CD4-positive, alpha-beta T cell (primary cell): ENCODE measurements at regions not wholly inside any gene's neighbourhood (a gene's known extent, or its start where the extent isn't known, plus 50 kb on each side); places are given as distances from the start of the nearest gene placed in this dataset.
A peak's percentile ranks its signal among the peaks of the same experiment; 100 is the strongest.

ENCODE experiments used
- ATAC-seq: fragments of 200-7000 bp; cut with Tn5 transposase; one replicate; pipeline ENCODE4 v1.10.0; 2022; ENCODE audit warnings: mild to moderate bottlenecking; ENCODE audit not compliant: poor library complexity
- CTCF ChIA-PET: fragments of 350-600 bp; sonication (Branson Sonifier 250); formaldehyde crosslinking; loops from one replicate; lab custom pipeline; 2021; ENCODE audit warnings: antibody characterized with exemption, inconsistent platforms; lab: Charles Lee
- POLR2A ChIA-PET: fragments of 350-600 bp; sonication (Branson Sonifier 250); formaldehyde crosslinking; loops from one replicate; lab custom pipeline; 2021; ENCODE audit warnings: antibody characterized with exemption, inconsistent platforms; lab: Charles Lee
- DNase-seq, 14 experiments: peaks; one replicate each; pipeline ENCODE4 v3.0.0-alpha.2; 2013 to 2020; ENCODE audit warnings: mixed read lengths in 2 of 14
- H3K27ac ChIP-seq, 2 donors: one replicate each; pipeline versions ENCODE4 v1.5.1 to v1.7.0; 2013; ENCODE audit warnings: low read length in 2 of 2, low read depth in 1 of 2, mild to moderate bottlenecking in 1 of 2
- H3K27me3 ChIP-seq, 2 experiments: 1 replicate in 1 of 2; 2 replicates in 1 of 2; pipeline versions ENCODE4 v1.6.1 to v1.7.0; 2013; ENCODE audit warnings: low read length in 2 of 2, control low read depth in 1 of 2, mild to moderate bottlenecking in 1 of 2, moderate library complexity in 1 of 2; ENCODE audit not compliant: insufficient read depth in 2 of 2, control insufficient read depth in 1 of 2
- H3K36me3 ChIP-seq: one replicate; pipeline ENCODE4 v1.6.1; 2013; ENCODE audit warnings: low read length, control low read depth; ENCODE audit not compliant: insufficient read depth
- H3K4me1 ChIP-seq: one replicate; pipeline ENCODE4 v1.6.1; 2013; ENCODE audit warnings: low read length, control low read depth; ENCODE audit not compliant: insufficient read depth
- H3K4me3 ChIP-seq: one replicate; pipeline ENCODE4 v1.5.1; 2013; ENCODE audit warnings: mild to moderate bottlenecking, low read length, moderate library complexity
- H3K9me3 ChIP-seq, 2 experiments: 1 replicate in 1 of 2; 2 replicates in 1 of 2; pipeline versions ENCODE4 v1.6.1 to v1.7.0; 2013; ENCODE audit warnings: low read length in 2 of 2, mild to moderate bottlenecking in 2 of 2, control low read depth in 1 of 2, moderate library complexity in 1 of 2; ENCODE audit not compliant: control insufficient read depth in 1 of 2, insufficient read depth in 1 of 2
- H3K27ac Mint-ChIP-seq: one replicate; pipeline ENCODE4 v1.8.0; 2020; ENCODE audit warnings: mixed read lengths
- H3K27me3 Mint-ChIP-seq: one replicate; pipeline ENCODE4 v1.8.0; 2021; ENCODE audit warnings: mixed read lengths
- H3K36me3 Mint-ChIP-seq: one replicate; pipeline ENCODE4 v1.8.0; 2021; ENCODE audit warnings: low read depth, mixed read lengths
- H3K4me1 Mint-ChIP-seq: one replicate; pipeline ENCODE4 v1.8.0; 2021; ENCODE audit warnings: low read depth, mixed read lengths
- H3K4me3 Mint-ChIP-seq: one replicate; pipeline ENCODE4 v1.8.0; 2020; ENCODE audit warnings: mild to moderate bottlenecking, mixed read lengths
- H3K9me3 Mint-ChIP-seq: one replicate; pipeline ENCODE4 v1.8.0; 2020; ENCODE audit warnings: mixed read lengths
- intact Hi-C, 2 experiments: fragments of 100-400 bp; cut with DNase I in 1 of 2; cut with micrococcal nuclease in 1 of 2; formaldehyde crosslinking; loops; one replicate each; pipeline versions ENCODE4 v1.15.1 to v1.9.0; 2023 to 2025; cut with DNase I, micrococcal nuclease
- TF ChIP-seq, protein P1 (sequence below): fragments of 200-600 bp; IDR thresholded peaks from one replicate; pipeline ENCODE4 v1.8.0; 2022; ENCODE audit warnings: antibody characterized with exemption, mild to moderate bottlenecking

DNA sequence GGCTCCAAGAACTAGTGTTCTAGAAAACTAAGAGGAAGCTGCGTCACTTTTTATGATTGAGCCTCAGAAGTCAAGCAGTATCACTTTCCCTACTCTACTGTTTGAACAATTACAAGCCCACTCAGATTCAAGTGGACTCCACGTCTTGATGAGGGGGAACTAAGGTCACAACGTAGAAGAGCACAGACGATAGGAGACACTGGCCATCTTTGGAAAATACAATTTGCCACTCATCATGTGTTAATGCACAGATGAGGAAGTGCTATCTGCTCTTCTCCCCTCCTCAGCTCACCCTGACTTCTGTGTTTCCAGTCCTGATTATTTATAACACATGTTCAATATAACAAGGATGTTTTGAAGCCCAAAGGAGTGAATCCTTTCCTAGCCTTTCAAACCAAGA is 76.1 kb upstream of the CYP1B1 start:
- no peak overlapping the region for H3K27ac ChIP-seq
- CTCF ChIA-PET, result no interaction called here
- H3K27me3 ChIP-seq, result peaks cover 0 to 4% of the 10 kb centered on the region in 2 experiments
- no peaks in the 10 kb centered on the region for H3K9me3 ChIP-seq
- H3K4me1 ChIP-seq, result no peaks in the 10 kb centered on the region
- H3K4me3 Mint-ChIP-seq, result no peak overlapping the region
- POLR2A ChIA-PET, result no interaction called here
- peaks cover 4% of the 10 kb centered on the region for H3K27me3 Mint-ChIP-seq
- H3K27ac Mint-ChIP-seq, result no peak overlapping the region
- H3K4me3 ChIP-seq, result no peak overlapping the region
- H3K36me3 ChIP-seq, result no peaks in the 10 kb centered on the region
- H3K9me3 Mint-ChIP-seq, result no peaks in the 10 kb centered on the region
- TF ChIP-seq, protein P1, sequence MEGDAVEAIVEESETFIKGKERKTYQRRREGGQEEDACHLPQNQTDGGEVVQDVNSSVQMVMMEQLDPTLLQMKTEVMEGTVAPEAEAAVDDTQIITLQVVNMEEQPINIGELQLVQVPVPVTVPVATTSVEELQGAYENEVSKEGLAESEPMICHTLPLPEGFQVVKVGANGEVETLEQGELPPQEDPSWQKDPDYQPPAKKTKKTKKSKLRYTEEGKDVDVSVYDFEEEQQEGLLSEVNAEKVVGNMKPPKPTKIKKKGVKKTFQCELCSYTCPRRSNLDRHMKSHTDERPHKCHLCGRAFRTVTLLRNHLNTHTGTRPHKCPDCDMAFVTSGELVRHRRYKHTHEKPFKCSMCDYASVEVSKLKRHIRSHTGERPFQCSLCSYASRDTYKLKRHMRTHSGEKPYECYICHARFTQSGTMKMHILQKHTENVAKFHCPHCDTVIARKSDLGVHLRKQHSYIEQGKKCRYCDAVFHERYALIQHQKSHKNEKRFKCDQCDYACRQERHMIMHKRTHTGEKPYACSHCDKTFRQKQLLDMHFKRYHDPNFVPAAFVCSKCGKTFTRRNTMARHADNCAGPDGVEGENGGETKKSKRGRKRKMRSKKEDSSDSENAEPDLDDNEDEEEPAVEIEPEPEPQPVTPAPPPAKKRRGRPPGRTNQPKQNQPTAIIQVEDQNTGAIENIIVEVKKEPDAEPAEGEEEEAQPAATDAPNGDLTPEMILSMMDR, result no peak
- no peaks in the 10 kb centered on the region for H3K4me1 Mint-ChIP-seq
- ATAC-seq, result no peak
- H3K36me3 Mint-ChIP-seq, result no peaks in the 10 kb centered on the region
- DNase-seq, result no peak
- intact Hi-C loops, result no loop called here

DNA sequence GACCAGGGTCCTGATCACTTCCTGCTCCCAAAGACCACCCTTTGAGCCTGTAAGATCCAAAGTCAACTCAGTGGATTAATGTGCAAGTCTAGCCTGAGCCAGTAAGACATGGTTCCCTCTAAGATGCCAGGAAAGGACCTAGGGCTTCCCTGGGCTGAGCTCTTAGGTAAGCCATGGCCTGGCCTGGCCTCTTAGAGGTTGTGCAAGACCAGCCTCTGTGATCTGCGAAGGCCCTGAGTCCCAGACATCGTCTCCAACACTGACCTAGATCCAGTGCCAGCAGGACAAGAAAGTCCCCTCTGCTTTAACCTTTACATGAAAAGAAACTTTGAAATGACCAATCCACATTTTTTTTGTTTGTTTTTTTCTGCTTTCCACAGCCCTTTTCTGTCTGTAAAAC is 73.6 kb upstream of the CYP1B1 start:
- no peaks in the 10 kb centered on the region for H3K9me3 ChIP-seq
- DNase-seq (no peak), ATAC-seq (no peak)
- H3K36me3 ChIP-seq, result no peaks in the 10 kb centered on the region
- no peak overlapping the region for H3K4me3 ChIP-seq
- intact Hi-C loops, result no loop called here
- H3K4me1 Mint-ChIP-seq, result no peaks in the 10 kb centered on the region
- H3K9me3 Mint-ChIP-seq, result no peaks in the 10 kb centered on the region
- no peak overlapping the region for H3K4me3 Mint-ChIP-seq
- no peaks in the 10 kb centered on the region for H3K27me3 ChIP-seq
- H3K27ac Mint-ChIP-seq, result no peak overlapping the region
- POLR2A ChIA-PET, result no interaction called here
- no peaks in the 10 kb centered on the region for H3K27me3 Mint-ChIP-seq
- TF ChIP-seq, protein P1, result no peak
- no peak overlapping the region for H3K27ac ChIP-seq
- CTCF ChIA-PET, result interaction anchor here (0.6 kb wide), 1 partner anchor 412 kb away, joined by 3 read pairs; no protein-coding TSS in a partner anchor
- no peaks in the 10 kb centered on the region for H3K36me3 Mint-ChIP-seq
- H3K4me1 ChIP-seq, result no peaks in the 10 kb centered on the region

- TF ChIP-seq, protein P1, result no peak
- H3K27ac Mint-ChIP-seq, result no peak overlapping the region
- POLR2A ChIA-PET, result interaction anchor here (0.6 kb wide), 1 partner anchor 35 kb away, joined by 3 read pairs; no protein-coding TSS in a partner anchor
- H3K4me3 ChIP-seq, result no peak overlapping the region
- H3K9me3 ChIP-seq, result no peaks in the 10 kb centered on the region
- H3K4me1 Mint-ChIP-seq, result no peaks in the 10 kb centered on the region
- no peak overlapping the region for H3K4me3 Mint-ChIP-seq
- no peak overlapping the region for H3K27ac ChIP-seq
- no peaks in the 10 kb centered on the region for H3K36me3 Mint-ChIP-seq
- DNase-seq, result peak in 3 of 14 experiments; percentile 4 to 54 (median 51)
- no peaks in the 10 kb centered on the region for H3K27me3 Mint-ChIP-seq
- CTCF ChIA-PET, result no interaction called here
- no peaks in the 10 kb centered on the region for H3K36me3 ChIP-seq
- no peaks in the 10 kb centered on the region for H3K27me3 ChIP-seq
- ATAC-seq, result no peak
- H3K9me3 Mint-ChIP-seq, result no peaks in the 10 kb centered on the region
- intact Hi-C loops, result no loop called here
- H3K4me1 ChIP-seq, result no peaks in the 10 kb centered on the region
Observed at GRCh38 chr2:38148501-38148900, 72.5 kb upstream of the CYP1B1 start.
